HG03378 (cell line): ENCODE measurements at regions not wholly inside any gene's neighbourhood (a gene's known extent, or its start where the extent isn't known, plus 50 kb on each side); places are given as distances from the start of the nearest gene placed in this dataset.
"Not testable (repeated sequence)": the region's sequence is repeated elsewhere in the genome, so short reads cannot be mapped to it uniquely, and the experiment has no call there.

Experiments used
- ATAC-seq: cut with Tn5 transposase; IDR thresholded peaks from one replicate; pipeline ENCODE4 v1.9.1; 2021; ENCODE audit warnings: mild to moderate bottlenecking, moderate library complexity; ENCODE audit not compliant: unreplicated experiment

DNA sequence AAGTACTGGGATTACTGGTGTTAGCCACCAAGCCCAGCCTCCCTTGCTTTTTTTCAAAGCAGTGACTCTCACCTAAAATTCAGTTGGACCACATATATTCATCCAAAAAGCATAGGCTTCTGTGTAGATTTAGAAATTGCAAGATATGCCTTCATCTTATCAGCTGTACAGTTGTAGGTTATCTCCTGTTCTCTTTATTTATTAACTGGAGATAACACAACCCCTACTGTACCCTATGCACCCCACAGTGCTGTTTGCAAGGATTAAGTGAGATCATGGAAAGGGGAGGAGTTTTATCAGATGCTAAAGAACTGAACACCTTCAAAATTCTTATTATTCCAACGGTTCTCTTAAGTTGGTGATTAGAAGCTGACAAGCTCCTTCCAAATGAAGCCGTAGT lies 164.4 kb upstream of the JARID2 start:
- no peak for ATAC-seq

DNA sequence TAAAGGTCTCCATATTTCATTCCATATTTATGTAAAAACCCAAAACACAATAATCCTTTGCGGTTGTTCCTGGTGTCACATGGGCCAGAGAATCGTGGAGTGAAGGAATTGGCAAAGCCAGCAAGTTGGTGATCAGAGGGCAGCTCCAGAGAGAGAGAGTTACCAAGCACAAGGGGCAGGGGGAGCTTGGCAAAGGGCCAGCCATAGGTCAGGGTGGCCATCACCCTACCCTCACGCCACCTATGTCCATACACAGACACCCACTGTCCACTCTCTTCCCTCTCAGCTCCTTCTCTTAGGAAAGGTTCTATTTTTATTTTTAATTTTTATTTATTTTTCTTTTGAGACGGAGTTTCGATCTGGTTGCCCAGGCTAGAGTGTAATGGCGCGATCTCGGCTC lies 163.2 kb upstream of the JARID2 start:
- ATAC-seq = no peak

DNA sequence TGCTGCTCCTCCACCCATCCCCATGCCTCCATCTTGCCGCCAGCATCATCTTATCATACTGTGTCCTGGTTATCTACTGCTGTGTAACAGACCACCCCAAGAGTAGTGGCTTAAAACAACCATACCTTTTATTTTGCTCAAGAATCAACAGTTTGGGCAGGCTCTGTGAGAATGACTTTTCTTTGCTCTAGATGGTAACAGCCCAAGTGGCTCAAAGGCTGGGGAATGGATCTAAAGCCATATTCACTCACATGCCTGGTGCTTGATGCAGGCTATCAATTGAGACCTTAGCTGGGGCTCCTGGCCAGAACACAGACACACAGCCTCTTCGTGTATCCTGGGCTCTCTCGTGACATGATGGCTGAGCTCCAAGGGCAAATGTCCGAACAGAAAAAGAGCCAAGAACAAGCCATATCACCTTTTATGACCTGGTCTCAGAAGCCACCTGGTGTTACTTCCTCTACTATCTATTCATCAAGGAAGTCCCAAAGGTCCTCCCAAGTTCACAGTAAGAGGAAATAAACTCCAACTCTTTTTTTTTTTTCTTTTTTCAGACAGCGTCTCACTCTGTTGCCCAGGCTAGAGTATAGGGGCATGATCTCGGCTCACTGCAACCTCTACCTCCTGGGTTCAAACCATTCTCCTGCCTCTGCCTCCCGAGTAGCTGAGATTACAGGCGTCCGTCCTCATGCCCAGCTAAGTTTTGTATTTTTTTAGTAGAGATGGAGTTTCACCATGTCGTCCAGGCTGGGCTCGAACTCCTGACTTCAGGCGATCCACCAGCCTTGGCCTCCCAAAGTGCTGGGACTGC lies 159.3 kb upstream of the JARID2 start:
- no peak for ATAC-seq

DNA sequence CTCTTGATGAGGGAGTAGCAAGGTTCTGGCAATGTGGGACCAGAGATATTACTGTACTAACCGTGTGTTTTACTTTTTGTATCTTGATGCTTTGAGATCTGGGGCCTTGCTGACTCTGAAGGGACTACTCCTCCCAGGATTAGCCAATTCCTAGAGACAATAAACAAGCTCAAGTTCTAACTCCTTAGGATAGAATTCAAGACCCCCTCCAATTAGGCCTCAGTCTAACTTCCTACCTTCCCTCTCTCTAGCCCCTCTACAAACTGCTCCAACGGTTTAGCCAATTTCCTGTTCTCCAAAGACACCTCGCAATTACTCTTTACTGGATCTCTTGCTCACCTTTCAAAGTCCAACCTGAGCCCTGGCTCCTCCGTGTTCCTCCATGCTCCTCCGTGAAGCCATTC lies 158.7 kb upstream of the JARID2 start:
- no peak for ATAC-seq

DNA sequence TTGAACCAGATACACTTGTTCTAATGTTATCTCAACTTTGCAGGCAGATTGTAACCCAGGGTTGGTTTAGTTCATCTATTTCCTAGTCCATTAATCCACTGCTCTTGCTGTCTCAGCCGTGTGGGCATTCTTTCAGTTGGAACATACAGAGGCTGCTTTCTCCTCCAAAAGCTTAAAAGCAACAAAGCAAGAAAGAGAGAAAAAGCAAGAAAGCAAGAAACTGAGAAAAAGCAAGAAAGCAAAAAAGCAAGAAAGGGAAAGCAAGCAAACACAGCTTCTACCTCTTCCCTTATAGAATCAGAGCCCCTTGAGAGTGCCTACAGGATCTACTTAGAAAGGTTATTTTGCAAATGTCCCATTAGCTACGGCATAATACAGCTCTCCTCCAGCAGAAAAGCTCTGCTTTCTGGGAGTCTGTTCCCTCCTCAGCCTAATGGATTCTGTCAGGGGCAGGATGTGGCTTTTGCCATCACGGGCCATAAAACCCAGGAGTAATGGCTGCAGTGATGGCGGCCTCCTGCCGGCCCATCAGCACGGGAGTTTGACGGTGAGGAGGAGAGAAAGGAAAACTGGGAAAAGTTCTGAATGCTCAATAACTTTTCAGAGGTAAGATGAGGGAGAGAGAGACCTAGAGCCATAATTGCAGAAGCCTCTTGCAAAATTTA lies 156.8 kb upstream of the JARID2 start:
- ATAC-seq = no peak

DNA sequence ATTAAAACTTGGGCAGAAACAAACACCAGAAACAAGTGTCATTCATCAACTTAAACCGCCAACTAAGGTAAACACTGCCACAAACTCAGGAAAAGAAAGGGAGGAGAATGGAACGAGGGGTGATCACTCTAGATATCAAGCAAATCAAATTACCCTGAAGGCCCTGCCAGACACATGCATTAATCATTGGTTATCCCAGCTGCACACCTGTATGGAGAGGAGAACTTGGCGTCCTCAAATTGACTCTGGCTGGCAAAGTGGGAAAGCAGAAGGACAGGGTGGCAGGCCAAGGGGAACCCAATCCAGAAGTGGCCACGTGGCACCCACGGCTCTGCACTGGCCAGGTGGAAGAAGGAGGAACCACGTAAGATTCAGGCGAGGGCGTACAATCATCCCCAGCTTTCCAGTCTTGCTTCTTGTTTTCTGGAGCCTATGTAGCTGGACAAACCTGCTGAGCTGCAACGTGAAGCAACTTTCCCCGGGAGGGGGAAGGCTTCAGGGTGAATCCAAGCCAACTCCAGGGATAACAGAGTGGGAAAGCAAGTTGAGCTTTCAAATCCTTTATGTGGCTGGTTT lies 156.2 kb upstream of the JARID2 start:
- no peak for ATAC-seq

DNA sequence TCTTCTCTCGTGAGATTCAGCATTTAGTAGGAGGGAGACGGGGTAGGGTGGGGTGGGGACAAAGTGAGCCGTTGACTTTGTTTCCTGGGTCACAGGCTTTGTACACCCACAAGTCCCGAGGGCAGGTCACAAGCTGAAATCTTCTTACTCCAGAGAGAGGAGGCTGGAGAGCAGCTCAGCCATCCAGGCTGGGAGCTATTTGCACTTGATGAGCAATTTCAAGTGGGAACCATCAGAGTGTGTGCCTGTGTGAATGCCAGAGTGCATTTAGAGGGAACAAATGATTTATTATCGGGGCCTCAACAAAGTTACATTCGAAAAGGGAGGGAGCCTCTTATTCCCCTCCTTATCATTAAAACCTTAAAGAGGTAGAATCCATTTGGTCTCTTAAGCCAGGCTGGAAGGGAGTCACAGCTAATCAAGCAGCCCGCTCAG lies 155.7 kb upstream of the JARID2 start:
- no peak for ATAC-seq

DNA sequence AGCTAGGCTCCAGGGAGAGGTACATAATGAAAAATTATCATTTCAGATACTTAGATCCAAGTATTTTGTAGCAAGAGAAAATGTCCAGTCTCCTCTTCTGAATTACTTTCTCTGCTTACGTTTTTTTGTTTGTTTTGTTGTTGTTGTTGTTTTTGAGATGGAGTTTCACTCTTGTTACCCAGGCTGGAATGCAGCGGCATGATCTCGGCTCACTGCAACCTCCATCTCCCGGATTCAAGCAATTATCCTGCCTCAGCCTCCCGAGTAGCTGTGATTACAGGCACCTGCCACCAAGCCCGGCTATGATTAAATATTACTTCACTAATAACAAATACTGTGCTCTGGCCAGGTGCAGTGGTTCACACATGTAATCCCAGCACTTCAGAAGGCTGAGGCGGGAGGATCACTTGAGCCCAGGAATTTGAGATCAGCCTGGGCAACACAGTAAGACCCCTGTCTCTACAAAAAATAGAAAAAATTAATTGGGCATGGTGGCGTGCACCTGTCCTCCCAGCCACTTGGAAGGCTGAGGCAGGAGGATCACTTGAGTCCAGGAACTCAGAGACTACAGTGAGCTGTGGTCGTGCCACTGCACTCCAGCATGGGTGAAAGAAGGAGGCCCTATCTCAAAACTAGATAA lies 155.0 kb upstream of the JARID2 start:
- no peak for ATAC-seq

DNA sequence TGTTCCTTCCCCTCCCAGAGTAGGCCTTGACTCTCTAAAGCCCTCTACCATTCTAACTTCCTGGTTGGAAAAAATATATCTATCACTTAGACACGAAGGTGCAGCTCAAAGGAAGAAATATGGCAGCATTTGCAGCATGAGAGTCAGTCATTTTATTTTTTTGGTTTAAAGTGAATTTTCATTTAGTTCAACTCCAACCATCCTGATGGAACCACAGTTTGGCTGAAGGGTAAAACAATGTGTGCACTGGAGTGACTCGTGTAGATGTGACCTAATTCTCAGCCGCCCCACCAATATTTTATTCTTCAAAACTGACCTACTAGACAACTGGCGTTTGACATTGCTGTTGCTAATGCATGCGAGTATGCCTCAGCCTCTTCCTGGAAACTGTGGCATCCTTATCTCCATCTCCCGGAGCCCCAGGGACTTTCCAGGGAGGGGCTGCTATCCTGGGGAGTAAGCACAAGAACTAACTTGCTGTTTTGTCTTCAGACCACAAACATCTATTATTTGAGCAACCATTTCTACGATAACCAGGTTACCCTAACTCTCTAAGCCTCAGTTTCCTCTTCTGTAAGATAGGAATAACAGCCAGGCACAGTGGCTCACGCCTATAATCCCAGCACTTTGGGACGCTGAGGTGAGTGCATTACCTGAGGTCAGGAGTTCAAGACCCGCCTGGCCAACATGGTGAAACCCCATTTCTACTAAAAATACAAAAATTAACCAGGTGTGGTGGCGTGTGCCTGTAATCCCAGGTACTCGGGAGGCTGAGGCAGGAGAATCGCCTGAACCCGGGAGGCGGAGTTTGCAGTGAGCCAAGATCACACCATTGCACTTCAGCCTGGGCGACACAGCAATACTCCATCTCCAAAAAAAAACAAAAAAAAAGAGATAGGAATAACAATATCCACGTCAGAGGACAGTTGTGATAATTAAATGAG lies 148.7 kb upstream of the JARID2 start:
- ATAC-seq = no peak

DNA sequence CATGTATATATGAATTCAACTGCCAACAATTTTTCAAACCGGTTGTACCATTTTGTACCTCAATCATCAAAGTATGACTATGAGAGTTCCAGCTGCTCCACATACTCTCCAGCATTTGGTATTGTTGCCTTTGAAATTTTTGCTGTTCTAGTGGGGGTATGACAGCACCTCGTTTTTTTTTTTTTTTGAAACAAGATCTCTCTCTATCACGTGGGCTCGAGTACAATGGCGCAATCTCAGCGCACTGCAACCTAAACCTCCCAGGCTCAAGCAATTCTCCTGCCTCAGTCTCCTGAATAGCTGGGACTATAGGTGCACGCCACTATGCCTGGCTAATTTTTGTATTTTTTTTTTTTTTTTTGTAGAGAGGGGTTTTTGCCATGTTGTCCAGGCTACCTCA lies 144.7 kb upstream of the JARID2 start:
- ATAC-seq = no peak

DNA sequence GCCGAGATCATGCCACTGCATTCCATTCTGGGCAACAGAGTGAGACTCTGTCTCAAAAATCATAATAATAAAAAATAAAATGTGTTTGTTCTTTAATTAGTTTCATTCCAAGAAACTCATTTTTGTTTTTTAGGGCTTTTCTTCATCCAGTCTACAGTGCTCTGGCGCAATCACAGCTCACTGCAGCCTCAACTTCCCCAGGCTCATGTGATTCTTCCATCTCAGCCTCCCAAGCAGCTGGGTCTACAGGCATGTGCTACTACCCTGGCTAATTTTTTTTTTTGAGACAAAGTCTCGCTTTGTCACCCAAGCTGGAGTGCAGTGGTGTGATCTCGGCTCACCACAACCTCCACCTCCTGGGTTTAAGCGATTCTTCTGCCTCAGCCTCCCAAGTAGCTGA lies 143.6 kb upstream of the JARID2 start:
- no peak for ATAC-seq

DNA sequence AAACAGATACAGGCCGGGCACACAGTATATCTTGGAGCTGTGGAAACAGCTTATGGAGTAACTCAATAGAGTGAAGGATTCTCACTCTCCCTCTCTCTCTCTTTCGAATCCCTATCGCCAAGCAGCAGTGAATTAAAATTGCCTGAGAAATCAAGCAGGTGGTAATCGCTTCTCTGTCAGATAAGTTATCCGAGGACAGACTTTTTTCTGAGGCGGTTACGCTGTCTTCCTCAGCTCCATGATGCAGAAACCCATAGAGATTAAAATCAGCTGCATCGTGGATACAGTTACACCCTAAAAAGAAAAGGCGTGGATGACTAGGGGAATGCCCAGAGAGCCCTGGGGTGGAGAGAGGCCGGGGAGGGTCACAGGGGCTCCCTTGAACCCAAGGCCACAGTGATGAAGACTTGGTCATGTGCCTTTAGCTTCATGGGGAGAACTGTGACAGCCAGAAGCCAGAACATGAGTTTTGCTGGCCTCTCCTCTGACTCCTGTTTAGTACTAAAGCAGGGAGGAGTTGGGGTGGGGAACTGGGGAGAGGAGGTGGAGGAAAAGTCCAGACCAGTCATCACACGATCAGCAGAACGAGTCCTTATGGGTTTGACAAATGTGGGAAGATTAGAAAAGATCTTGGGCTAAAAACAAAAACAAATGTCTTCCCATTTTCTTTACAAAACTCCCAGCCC lies 138.8 kb upstream of the JARID2 start:
- ATAC-seq = no peak

DNA sequence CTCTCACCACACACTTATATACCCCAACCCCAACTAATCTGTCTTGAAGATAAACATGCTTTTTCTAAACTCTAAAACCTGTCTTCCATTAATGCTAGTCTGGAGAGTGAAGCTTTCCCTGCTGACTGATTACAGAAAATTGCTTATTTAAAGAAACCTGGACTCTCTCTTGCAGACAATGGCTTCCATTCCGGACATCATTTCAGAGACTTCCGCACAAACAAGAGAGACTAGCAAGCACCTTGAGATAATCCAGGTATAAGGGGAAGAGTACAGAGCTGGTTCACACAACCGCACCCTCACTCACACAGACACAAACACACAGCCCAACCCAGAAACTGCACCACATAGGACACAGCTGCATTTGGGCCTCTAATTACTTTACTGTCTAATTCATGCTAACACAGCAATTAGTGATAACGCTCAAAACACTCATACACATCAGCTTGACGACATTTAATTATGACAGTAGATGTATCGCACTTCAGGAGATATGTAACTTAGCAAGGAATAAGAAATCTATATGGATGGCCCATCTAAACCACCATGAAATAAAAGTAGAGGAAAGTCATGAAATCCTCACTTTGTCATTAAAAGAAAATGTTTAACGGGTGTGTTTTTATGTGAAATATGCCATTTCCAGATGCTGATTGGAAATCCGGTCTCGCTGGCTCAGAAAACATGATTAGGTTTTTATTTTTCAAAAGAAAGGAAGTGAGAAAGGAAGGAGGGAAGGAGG lies 138.1 kb upstream of the JARID2 start:
- ATAC-seq = no peak

DNA sequence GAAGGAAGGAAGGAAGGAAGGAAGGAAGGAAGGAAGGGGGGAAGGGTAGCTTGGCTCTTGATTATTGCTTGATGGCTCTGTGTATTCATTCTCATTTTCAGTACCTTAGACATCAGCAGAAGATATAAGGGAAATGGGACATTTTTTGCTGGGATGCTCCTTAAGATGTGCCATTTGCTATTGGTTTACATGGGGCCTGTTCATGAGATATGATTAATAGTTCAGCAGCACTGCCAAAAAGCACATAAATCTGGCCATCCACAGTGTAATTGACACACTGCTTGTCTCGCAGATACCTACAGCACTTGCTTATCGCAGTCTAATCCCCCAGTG lies 137.5 kb upstream of the JARID2 start:
- no peak for ATAC-seq

DNA sequence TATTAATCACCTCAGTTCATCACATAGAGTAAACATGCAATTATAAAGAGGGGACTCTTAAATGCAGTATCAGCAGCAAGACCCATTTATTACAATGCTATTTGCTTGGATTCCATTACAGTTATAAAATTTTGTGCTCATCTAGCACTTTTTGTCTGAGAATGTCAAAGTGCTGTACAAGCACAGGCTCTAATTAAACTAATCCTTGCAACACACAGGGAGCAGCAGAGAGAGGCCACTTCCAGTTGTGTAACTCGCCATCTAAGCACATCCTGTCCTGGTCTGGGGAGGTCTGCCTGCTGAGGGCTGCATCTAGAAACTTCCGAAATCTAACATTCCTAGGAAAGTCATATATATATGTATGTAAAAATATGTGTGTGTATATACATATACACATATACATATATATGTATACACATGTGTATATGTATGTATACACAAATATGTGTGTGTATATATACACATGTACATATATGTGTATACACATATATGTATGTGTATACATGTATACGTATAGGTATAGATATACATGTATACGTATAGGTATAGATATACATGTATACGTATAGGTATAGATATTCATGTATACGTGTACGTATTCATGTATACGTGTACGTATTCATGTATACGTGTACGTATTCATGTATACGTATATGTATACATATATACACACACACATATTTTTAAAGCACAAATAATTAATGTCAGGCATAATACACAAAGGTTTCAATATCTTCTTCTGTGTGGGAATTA lies 136.4 kb upstream of the JARID2 start:
- no peak for ATAC-seq

DNA sequence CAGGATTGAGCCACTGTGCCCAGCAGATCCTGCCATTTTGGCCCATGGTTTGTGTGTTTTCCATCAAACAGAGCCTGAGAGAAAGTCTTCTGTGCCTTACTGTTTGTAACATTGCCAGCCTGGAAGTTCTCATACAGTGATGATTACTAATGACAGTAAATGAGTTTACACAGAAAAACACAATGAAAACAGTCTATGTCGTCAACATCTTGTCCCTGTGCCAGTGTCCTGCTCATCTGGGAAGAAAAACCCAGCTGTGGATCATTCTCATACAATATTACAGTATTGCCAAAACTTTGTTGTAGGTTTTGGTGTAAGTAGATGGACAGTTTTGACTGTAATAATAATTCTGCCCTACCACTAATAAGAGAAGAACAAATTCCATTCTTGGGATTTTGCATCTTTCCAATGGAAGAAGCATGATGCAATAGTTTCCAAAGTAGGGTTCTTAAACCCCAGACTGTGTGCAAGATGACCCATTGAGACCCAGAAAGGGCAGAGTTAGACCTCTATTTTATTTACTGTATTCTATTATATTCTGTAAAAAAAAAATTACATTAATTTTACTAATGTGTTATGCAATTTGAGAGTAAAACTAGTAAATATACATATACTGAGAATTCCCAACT lies 135.0 kb upstream of the JARID2 start:
- no peak for ATAC-seq

DNA sequence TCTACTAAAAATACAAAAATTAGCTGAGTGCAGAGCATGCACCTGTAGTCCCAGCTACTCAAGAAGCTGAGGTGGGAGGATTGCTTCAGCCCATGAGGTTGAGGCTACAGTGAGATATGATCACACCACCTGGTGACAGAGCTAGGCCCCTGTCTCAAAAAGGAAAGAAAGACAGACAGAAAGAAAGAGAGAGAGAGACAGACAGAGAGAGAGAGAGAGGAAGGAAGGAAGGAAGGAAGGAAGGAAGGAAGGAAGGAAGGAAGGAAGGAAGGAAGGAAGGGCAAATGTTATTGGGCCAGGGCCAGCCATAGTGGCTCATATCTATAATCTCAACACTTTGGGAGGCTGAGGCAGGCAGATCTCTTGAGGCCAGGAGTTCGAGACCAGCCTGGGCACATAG lies 134.3 kb upstream of the JARID2 start:
- ATAC-seq = not testable (repeated sequence)

DNA sequence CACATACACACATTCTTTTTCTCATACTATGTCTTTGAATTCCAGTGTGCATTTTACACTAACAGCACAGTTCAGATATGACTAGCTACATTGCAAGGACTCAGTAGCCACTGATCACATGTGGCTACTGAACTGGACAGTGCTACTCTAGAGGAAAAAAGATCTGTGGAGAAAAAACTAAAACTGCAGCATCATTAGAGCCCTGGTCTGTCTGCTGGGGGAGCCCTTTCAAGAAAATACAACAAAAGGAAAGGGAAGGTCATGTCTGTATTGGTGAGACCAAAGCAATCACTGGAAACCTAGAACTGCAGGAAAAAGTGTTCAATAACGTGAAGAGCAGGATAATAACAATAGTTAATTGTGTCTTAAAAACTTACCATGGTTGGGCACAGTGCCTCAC lies 132.3 kb upstream of the JARID2 start:
- no peak for ATAC-seq
